ENCODE measurements at regions not wholly inside any gene's neighbourhood (a gene's known extent, or its start where the extent isn't known, plus 50 kb on each side); places are given as distances from the start of the nearest gene placed in this dataset.

DNA sequence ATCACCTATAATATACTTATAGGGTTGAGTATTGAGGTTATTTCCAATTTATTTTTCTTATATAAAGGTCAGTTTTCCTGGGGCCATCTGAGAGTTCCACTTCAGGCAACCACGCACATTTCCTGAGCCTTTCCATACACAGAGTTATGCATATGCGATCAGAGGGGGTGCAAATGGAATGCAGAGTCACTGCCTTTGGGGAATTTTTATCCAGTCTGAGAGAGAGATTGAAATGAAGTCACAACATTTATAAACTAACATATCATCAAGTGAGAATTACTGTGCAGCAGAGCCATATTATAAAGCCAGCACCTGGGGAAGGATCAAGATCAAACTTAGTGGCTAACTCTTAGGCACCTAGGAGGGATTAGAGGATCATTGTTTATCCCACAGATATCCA lies 299.9 kb upstream of the PLXNA2 start:
- TF ChIP-seq EP300 (IDR thresholded peaks at IDR 0.05) (no peak), POLR2A (IDR thresholded peaks at IDR 0.05) (no peak), POLR2AphosphoS5 (IDR thresholded peaks at IDR 0.05) (no peak)
- TF ChIP-seq, protein P1, sequence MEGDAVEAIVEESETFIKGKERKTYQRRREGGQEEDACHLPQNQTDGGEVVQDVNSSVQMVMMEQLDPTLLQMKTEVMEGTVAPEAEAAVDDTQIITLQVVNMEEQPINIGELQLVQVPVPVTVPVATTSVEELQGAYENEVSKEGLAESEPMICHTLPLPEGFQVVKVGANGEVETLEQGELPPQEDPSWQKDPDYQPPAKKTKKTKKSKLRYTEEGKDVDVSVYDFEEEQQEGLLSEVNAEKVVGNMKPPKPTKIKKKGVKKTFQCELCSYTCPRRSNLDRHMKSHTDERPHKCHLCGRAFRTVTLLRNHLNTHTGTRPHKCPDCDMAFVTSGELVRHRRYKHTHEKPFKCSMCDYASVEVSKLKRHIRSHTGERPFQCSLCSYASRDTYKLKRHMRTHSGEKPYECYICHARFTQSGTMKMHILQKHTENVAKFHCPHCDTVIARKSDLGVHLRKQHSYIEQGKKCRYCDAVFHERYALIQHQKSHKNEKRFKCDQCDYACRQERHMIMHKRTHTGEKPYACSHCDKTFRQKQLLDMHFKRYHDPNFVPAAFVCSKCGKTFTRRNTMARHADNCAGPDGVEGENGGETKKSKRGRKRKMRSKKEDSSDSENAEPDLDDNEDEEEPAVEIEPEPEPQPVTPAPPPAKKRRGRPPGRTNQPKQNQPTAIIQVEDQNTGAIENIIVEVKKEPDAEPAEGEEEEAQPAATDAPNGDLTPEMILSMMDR (IDR thresholded peaks at IDR 0.05) = no peak
- no peak overlapping the region for H3K27ac ChIP-seq
- H3K36me3 ChIP-seq = no peaks in the 10 kb centered on the region
- DNase-seq (ENCODE audit: low spot score in 2 of 2) = no peak
- no peaks in the 10 kb centered on the region for H3K27me3 ChIP-seq
- H3K9me3 ChIP-seq = no peaks in the 10 kb centered on the region
- 80% methylated on average over 2 of the region's 2 CpGs for WGBS
- no peak overlapping the region for H3K4me3 ChIP-seq
- no peaks in the 10 kb centered on the region for H3K4me1 ChIP-seq

DNA sequence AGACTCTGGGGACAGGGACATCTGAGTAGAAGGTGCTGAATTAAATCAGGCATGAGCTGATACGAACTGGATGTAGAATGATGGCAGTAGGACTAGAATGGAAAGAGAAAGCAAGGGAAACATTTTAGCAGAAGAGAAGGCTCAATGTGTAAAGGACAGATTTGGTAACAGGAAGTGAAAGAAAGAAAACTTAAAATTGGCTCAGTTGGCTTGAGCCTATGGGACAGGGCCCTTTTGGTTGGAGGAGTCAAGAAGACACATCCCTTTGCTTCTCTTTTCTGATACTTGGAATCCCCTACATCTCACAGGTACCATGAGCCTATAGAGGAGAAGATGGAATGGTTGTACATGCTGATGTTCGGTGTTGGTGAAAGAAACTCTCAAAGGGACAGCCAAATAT lies 300.6 kb upstream of the PLXNA2 start:
- Histone ChIP-seq H3K27ac (no peak overlapping the region), H3K9me3 (no peaks in the 10 kb centered on the region), H3K36me3 (no peaks in the 10 kb centered on the region), H3K4me1 (no peaks in the 10 kb centered on the region), H3K27me3 (no peaks in the 10 kb centered on the region), H3K4me3 (no peak overlapping the region)
- no peak for DNase-seq (ENCODE audit: low spot score in 2 of 2)
- no peak for TF ChIP-seq POLR2A (IDR thresholded peaks at IDR 0.05)
- TF ChIP-seq, protein P1 (IDR thresholded peaks at IDR 0.05) = no peak
- no peak for TF ChIP-seq EP300 (IDR thresholded peaks at IDR 0.05)
- no peak for TF ChIP-seq POLR2AphosphoS5 (IDR thresholded peaks at IDR 0.05)
- WGBS = 88% methylated on average over 2 of the region's 2 CpGs

DNA sequence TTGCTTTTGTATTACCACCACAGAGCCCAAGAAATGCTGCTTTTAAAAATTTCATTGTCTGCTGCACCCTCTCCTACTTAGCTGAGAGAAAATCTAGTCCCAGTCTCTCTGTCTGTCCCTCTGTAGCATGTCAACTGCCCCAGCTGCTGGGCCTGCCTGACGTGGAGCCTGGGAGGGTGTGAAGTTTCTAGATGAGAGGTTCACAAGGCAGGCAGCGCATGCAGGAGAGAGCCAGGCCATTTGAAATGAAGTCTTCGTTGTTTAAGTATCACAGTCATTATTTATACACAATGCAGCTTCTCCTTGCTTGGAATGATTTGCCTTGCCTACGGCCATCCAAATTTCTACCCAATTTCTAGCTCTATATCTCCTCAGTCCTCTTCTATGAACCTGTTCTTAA lies 306.8 kb upstream of the PLXNA2 start:
- WGBS = 92% methylated on average over 4 of the region's 4 CpGs
- no peaks in the 10 kb centered on the region for H3K27me3 ChIP-seq
- no peak overlapping the region for H3K27ac ChIP-seq
- H3K36me3 ChIP-seq = no peaks in the 10 kb centered on the region
- no peak for TF ChIP-seq EP300 (IDR thresholded peaks at IDR 0.05)
- TF ChIP-seq POLR2AphosphoS5 (IDR thresholded peaks at IDR 0.05) = no peak
- TF ChIP-seq POLR2A (IDR thresholded peaks at IDR 0.05) = no peak
- TF ChIP-seq, protein P1 (IDR thresholded peaks at IDR 0.05) = no peak
- no peaks in the 10 kb centered on the region for H3K4me1 ChIP-seq
- no peak for DNase-seq (ENCODE audit: low spot score in 2 of 2)
- no peak overlapping the region for H3K4me3 ChIP-seq
- H3K9me3 ChIP-seq = no peaks in the 10 kb centered on the region

DNA sequence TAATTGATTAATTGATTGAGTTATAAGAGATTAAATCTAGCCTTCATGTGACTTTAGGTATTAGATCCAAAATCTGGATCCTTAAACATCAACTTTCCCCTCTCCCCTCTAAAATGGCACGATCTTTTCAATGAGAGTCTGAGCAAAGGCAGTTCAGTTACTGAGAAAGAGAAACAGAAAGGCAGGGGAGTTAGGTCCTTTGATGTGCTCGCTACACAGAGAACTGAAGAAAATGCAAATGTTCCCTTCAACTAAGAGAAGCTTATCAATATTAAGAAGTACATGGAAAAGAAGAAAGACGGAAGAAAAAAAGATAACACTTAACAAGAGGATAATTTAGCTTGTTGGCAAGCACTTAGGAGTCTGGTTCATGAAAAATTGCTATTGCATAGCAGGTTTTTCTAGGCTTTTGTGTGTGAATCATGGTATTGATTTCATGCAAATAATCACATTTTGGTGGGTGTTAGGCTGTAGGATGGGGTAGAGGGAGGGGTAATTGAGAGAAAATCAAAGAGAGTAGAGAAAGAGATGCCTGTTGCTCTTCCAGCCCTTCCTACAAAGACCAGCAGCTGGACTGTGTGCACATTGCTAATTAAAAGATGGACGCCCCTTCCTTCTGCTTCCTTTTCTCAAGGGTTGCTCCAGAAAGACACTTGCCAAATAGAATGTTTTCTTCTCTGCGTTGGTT lies 307.6 kb upstream of the PLXNA2 start:
- Histone ChIP-seq H3K27me3 (no peaks in the 10 kb centered on the region), H3K4me3 (no peak overlapping the region), H3K36me3 (no peaks in the 10 kb centered on the region), H3K27ac (no peak overlapping the region), H3K9me3 (no peaks in the 10 kb centered on the region), H3K4me1 (no peaks in the 10 kb centered on the region)
- no peak for DNase-seq (ENCODE audit: low spot score in 2 of 2)
- 65% methylated on average over 5 of the region's 5 CpGs for WGBS
- no peak for TF ChIP-seq POLR2A (IDR thresholded peaks at IDR 0.05)
- no peak for TF ChIP-seq EP300 (IDR thresholded peaks at IDR 0.05)
- TF ChIP-seq, protein P1 (IDR thresholded peaks at IDR 0.05) = no peak
- TF ChIP-seq POLR2AphosphoS5 (IDR thresholded peaks at IDR 0.05) = no peak

DNA sequence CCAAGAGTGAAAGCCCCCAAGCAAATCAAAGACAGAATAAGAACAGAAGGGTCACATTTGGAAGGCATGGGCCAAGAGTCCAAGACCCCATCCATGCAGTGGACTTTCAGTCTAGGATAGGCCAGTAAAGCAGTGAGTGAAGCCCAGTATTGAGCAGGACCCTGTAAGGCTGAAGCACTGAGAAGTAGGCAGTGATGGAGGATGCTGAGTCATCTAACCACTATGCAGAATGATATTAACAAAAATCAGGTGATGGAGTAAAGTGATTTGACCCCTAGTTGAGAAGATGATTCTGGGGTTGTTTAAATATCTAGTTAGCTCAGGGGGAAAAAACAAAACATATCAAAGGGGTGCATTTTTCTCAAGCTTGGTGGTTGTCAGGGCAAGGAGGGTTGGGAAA lies 308.7 kb upstream of the PLXNA2 start:
- H3K4me1 ChIP-seq = no peaks in the 10 kb centered on the region
- no peaks in the 10 kb centered on the region for H3K36me3 ChIP-seq
- no peak for DNase-seq (ENCODE audit: low spot score in 2 of 2)
- no peaks in the 10 kb centered on the region for H3K27me3 ChIP-seq
- no peaks in the 10 kb centered on the region for H3K9me3 ChIP-seq
- H3K27ac ChIP-seq = no peak overlapping the region
- no peak overlapping the region for H3K4me3 ChIP-seq
- TF ChIP-seq POLR2AphosphoS5 (IDR thresholded peaks at IDR 0.05) = no peak
- TF ChIP-seq POLR2A (IDR thresholded peaks at IDR 0.05) = no peak
- TF ChIP-seq, protein P1 (IDR thresholded peaks at IDR 0.05) = no peak
- no peak for TF ChIP-seq EP300 (IDR thresholded peaks at IDR 0.05)
